ENCODE measurements at regions not wholly inside any gene's neighbourhood (a gene's known extent, or its start where the extent isn't known, plus 50 kb on each side); places are given as distances from the start of the nearest gene placed in this dataset.

GRCh38 chr19:29320618-29321017 is 107.7 kb upstream of the UQCRFS1 start:
- TF ChIP-seq POLR2A (IDR thresholded peaks at IDR 0.05) (no peak), CTCF (IDR thresholded peaks at IDR 0.05 in 4 of 5, conservative IDR thresholded peaks at IDR 0.05 in 1 of 5) (no peak)

Measured in gastrocnemius medialis (tissue), 4 donors.